ENCODE measurements at regions not wholly inside any gene's neighbourhood (a gene's known extent, or its start where the extent isn't known, plus 50 kb on each side); places are given as distances from the start of the nearest gene placed in this dataset.
"Not testable (repeated sequence)": the region's sequence is repeated elsewhere in the genome, so short reads cannot be mapped to it uniquely, and the experiment has no call there.

GRCh38 chr13:86426437-86426836 is 627.2 kb upstream of the SLITRK6 start:
- no peak for DNase-seq

GRCh38 chr13:86429756-86430155 is 630.5 kb upstream of the SLITRK6 start:
- no peak for DNase-seq

GRCh38 chr13:86438034-86438433 is 638.8 kb upstream of the SLITRK6 start:
- no peak for DNase-seq

GRCh38 chr13:86445206-86445605 is 646.0 kb upstream of the SLITRK6 start:
- DNase-seq, result no peak

GRCh38 chr13:86445672-86446071 is 646.5 kb upstream of the SLITRK6 start:
- DNase-seq, result no peak

GRCh38 chr13:86446311-86446710 is 647.1 kb upstream of the SLITRK6 start:
- DNase-seq, result peak; percentile 3

- DNase-seq, result no peak
Measured at GRCh38 chr13:86447479-86447878, 648.3 kb upstream of the SLITRK6 start.

GRCh38 chr13:86462011-86462410 is 662.8 kb upstream of the SLITRK6 start:
- DNase-seq, result no peak

- DNase-seq, result no peak
Measured at GRCh38 chr13:86464193-86464592, 665.0 kb upstream of the SLITRK6 start.

GRCh38 chr13:86474971-86475370 is 675.8 kb upstream of the SLITRK6 start:
- no peak for DNase-seq

GRCh38 chr13:86476656-86477055 is 677.4 kb upstream of the SLITRK6 start:
- DNase-seq, result no peak

- no peak for DNase-seq
Measured at GRCh38 chr13:86486582-86486981, 687.4 kb upstream of the SLITRK6 start.

GRCh38 chr13:86491121-86491520 is 691.9 kb upstream of the SLITRK6 start:
- no peak for DNase-seq

- not testable (repeated sequence) for DNase-seq
Measured at GRCh38 chr13:86501931-86502330, 702.7 kb upstream of the SLITRK6 start.

- no peak for DNase-seq
Measured at GRCh38 chr13:86510792-86511191, 711.6 kb upstream of the SLITRK6 start.

GRCh38 chr13:86541461-86541860 is 742.2 kb upstream of the SLITRK6 start:
- no peak for DNase-seq

- no peak for DNase-seq
Measured at GRCh38 chr13:86554066-86554465, 754.8 kb upstream of the SLITRK6 start.

- peak; percentile 33 for DNase-seq
Measured at GRCh38 chr13:86559901-86560300, 760.7 kb upstream of the SLITRK6 start.

GRCh38 chr13:86562866-86563265 is 763.6 kb upstream of the SLITRK6 start:
- no peak for DNase-seq

GRCh38 chr13:86563308-86563707 is 764.1 kb upstream of the SLITRK6 start:
- DNase-seq, result no peak

- no peak for DNase-seq
Measured at GRCh38 chr13:86567119-86567518, 767.9 kb upstream of the SLITRK6 start.

- DNase-seq, result no peak
Measured at GRCh38 chr13:86569119-86569518, 769.9 kb upstream of the SLITRK6 start.

- no peak for DNase-seq
Measured at GRCh38 chr13:86569974-86570373, 770.8 kb upstream of the SLITRK6 start.

- no peak for DNase-seq
Measured at GRCh38 chr13:86572115-86572514, 772.9 kb upstream of the SLITRK6 start.

GRCh38 chr13:86579662-86580061 is 780.4 kb upstream of the SLITRK6 start:
- no peak for DNase-seq

- DNase-seq, result no peak
Measured at GRCh38 chr13:86581706-86582105, 782.5 kb upstream of the SLITRK6 start.

All from NCI-H446 treated with DMSO at 0.1 percent for 48 hours (cell line).